ENCODE measurements at regions not wholly inside any gene's neighbourhood (a gene's known extent, or its start where the extent isn't known, plus 50 kb on each side); places are given as distances from the start of the nearest gene placed in this dataset.
"Not testable (repeated sequence)": the region's sequence is repeated elsewhere in the genome, so short reads cannot be mapped to it uniquely, and the experiment has no call there.

GRCh38 chr5:12662545-12663314, 758.5 kb upstream of the CTNND2 start:
- no peak overlapping the region for H3K4me3 ChIP-seq (ENCODE audit: low read depth, low read length)
- TF ChIP-seq, protein P1, sequence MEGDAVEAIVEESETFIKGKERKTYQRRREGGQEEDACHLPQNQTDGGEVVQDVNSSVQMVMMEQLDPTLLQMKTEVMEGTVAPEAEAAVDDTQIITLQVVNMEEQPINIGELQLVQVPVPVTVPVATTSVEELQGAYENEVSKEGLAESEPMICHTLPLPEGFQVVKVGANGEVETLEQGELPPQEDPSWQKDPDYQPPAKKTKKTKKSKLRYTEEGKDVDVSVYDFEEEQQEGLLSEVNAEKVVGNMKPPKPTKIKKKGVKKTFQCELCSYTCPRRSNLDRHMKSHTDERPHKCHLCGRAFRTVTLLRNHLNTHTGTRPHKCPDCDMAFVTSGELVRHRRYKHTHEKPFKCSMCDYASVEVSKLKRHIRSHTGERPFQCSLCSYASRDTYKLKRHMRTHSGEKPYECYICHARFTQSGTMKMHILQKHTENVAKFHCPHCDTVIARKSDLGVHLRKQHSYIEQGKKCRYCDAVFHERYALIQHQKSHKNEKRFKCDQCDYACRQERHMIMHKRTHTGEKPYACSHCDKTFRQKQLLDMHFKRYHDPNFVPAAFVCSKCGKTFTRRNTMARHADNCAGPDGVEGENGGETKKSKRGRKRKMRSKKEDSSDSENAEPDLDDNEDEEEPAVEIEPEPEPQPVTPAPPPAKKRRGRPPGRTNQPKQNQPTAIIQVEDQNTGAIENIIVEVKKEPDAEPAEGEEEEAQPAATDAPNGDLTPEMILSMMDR (IDR thresholded peaks at IDR 0.05; ENCODE audit: low read depth, low read length): no peak

- TF ChIP-seq, protein P1 (IDR thresholded peaks at IDR 0.05; ENCODE audit: low read depth, low read length): no peak
- H3K4me3 ChIP-seq (ENCODE audit: low read depth, low read length): no peak overlapping the region
These were observed 757.5 kb upstream of the CTNND2 start for GRCh38 chr5:12661617-12662370.

DNA sequence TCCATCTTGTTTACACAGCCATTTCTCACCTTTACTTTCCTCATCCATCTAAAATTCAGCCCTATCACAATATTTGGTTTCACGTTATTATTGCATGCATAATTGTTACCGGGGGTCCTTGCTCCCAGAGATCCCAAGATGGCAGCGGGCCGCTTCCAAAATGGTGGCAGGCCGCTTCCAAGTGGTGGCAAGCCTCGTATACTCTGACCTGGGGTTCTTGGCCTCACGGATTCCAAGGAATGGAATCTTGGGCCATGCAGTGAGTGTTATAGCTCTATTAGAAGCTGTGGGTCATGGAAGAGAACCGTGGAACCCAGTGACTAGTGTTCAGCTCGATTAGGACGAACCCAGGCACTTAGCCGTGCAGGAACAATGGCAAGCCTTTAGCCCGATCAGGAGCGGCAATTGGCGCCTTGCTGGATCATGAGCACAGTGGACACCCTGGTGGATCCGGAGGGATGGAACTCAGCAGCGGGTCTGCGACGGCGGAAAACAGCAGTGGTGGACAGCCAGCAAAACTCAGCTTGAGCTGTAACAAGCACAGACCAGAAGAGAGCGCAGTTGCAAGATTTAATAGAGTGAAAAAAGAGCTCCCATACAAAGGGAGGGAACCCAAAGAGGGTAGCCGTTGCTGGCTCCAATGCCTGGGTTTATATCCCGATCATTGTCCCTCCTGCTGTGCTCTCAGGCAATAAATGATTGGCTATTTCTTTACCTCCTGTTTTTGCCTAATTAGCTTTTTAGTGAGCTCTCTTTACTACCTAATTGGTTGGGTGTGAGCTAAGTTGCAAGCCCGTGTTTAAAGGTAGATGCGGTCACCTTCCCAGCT, 756.2 kb upstream of the CTNND2 start:
- not testable (repeated sequence) for H3K4me3 ChIP-seq (ENCODE audit: low read depth, low read length)

- H3K4me3 ChIP-seq (ENCODE audit: low read depth, low read length): no peak overlapping the region
- TF ChIP-seq, protein P1 (IDR thresholded peaks at IDR 0.05; ENCODE audit: low read depth, low read length): no peak
These were observed 755.4 kb upstream of the CTNND2 start for GRCh38 chr5:12659686-12660085.

- TF ChIP-seq, protein P1 (IDR thresholded peaks at IDR 0.05; ENCODE audit: low read depth, low read length): no peak
- H3K4me3 ChIP-seq (ENCODE audit: low read depth, low read length): no peak overlapping the region
These were observed 754.7 kb upstream of the CTNND2 start for GRCh38 chr5:12658871-12659446.

DNA sequence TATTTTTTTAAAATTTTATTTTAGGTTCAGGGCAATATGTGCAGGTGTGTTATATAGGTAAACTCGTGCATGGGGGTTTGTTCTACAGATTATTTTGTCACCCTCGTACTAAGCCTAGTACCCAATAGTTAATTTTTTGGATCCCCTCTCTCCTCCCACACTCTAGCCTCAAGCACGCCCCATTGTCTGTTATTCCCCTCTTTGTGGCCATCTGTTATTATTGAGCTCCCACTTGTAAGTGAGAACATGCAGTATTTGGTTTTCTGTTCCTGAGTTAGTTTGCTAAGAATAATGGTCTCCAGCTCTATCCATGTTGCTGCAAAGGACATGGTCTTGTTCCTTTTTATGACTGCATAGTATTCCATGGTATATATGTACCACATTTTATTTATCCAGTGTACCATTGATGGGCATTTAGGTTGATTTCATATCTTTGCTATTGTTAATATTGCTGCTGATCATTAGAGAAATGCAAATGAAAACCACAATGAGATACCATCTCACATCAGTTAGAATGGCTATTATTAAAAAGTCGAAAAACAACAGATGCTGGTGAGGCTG, 753.7 kb upstream of the CTNND2 start:
- H3K4me3 ChIP-seq (ENCODE audit: low read depth, low read length): not testable (repeated sequence)

DNA sequence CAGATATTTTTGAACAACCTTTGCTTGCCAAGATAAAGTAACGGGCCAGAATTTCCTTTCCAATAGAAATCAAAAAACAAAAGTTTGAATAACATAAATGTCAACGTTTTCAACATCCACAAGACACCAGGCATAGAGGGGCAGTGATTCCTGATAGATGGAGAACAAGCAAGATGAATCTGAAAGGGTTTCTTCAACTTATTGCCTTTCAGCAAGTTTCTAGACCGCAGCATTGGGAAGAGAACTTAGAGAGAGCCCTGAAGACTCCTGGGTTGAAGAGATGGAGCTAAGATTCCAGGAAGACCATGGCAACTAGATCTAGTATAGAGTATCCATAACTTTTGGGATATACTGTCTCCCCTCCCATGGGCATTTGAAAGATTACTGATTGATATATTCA, 751.4 kb upstream of the CTNND2 start:
- TF ChIP-seq, protein P1 (IDR thresholded peaks at IDR 0.05; ENCODE audit: low read depth, low read length): no peak
- H3K4me3 ChIP-seq (ENCODE audit: low read depth, low read length): no peak overlapping the region
